Panc1 (cell line): ENCODE measurements at regions not wholly inside any gene's neighbourhood (a gene's known extent, or its start where the extent isn't known, plus 50 kb on each side); places are given as distances from the start of the nearest gene placed in this dataset.

Experiments used
- ATAC-seq: fragments of 200-7000 bp; cut with Tn5 transposase; 2 replicates; pipeline ENCODE4 v1.9.1; 2020; ENCODE audit warnings: mild to moderate bottlenecking, moderate library complexity
- BruUV-seq: library from RNA; stranded (reverse); fragments of 400-500 nt; replicated peaks from 2 replicates; lab custom pipeline; 2021; lab: Mats Ljungman, UMichigan
- CTCF ChIA-PET: fragments of 300-600 bp; sonication (Branson Sonifier 250); formaldehyde crosslinking; loops from one replicate; lab custom pipeline; 2022; ENCODE audit warnings: antibody characterized with exemption; lab: Charles Lee
- POLR2A ChIA-PET: fragments of 300-600 bp; sonication (Branson Sonifier 250); formaldehyde crosslinking; loops from one replicate; lab custom pipeline; 2022; ENCODE audit warnings: antibody characterized with exemption; lab: Charles Lee
- DNase-seq: peaks from one replicate; pipeline ENCODE4 v3.0.0-alpha.2; 2010; ENCODE audit warnings: low read depth, low spot score
- H3K27ac ChIP-seq: 2 replicates; pipeline ENCODE4 v1.5.1; 2011; ENCODE audit warnings: mild to moderate bottlenecking, low read length, inconsistent platforms
- H3K27me3 ChIP-seq: fragments of 200-500 bp; sonication (Bioruptor generic); 2 replicates; pipeline ENCODE4 v1.6.0; 2014; ENCODE audit warnings: low read length, inconsistent platforms; ENCODE audit not compliant: control insufficient read depth, insufficient read depth
- H3K36me3 ChIP-seq: fragments of 200-500 bp; sonication (Bioruptor generic); 2 replicates; pipeline ENCODE4 v1.5.1; 2014; ENCODE audit warnings: inconsistent platforms, mild to moderate bottlenecking, low read length, moderate library complexity; ENCODE audit not compliant: control insufficient read depth, insufficient read depth
- H3K4me1 ChIP-seq: 2 replicates; pipeline ENCODE4 v1.5.1; 2011; ENCODE audit warnings: inconsistent platforms, mild to moderate bottlenecking, low read length, moderate library complexity; ENCODE audit not compliant: control insufficient read depth, insufficient read depth
- H3K4me3 ChIP-seq, 2 experiments: 2 replicates each; pipeline ENCODE4 v1.5.1; 2011 to 2012; ENCODE audit warnings: low read depth in 2 of 2, low read length in 2 of 2, mild to moderate bottlenecking in 2 of 2, inconsistent platforms in 1 of 2, moderate library complexity in 1 of 2
- H3K9me3 ChIP-seq: fragments of 200-500 bp; sonication (Bioruptor generic); 2 replicates; pipeline ENCODE4 v1.5.1; 2014; ENCODE audit warnings: low read depth, mild to moderate bottlenecking, inconsistent platforms, low read length, moderate library complexity; ENCODE audit not compliant: control insufficient read depth, insufficient read depth
- CTCF ChIP-seq: fragments of 450-650 bp; IDR thresholded peaks from 2 replicates; pipeline ENCODE4 v1.5.1; 2017; ENCODE audit warnings: mild to moderate bottlenecking
- POLR2AphosphoS5 ChIP-seq: IDR thresholded peaks from 2 replicates; pipeline ENCODE4 v1.6.1; 2012; ENCODE audit warnings: mild to moderate bottlenecking, low read depth, low read length, moderate library complexity
- REST ChIP-seq, 2 experiments: IDR thresholded peaks; 2 replicates each; pipeline ENCODE4 v1.6.1; 2011 to 2012; ENCODE audit warnings: low read depth in 2 of 2, control low read depth in 1 of 2, low read length in 1 of 2, mild to moderate bottlenecking in 1 of 2, moderate library complexity in 1 of 2; ENCODE audit not compliant: insufficient read depth in 1 of 2
- SIN3A ChIP-seq: IDR thresholded peaks from 2 replicates; pipeline ENCODE4 v1.6.1; 2012; ENCODE audit warnings: low read depth, mild to moderate bottlenecking, low read length, moderate library complexity, borderline replicate concordance; ENCODE audit not compliant: insufficient read depth
- TCF7L2 ChIP-seq: IDR thresholded peaks from 2 replicates; pipeline ENCODE4 v1.6.1; 2011; ENCODE audit warnings: mild to moderate bottlenecking, low read depth, low read length, inconsistent platforms
- in situ Hi-C: cut with HindIII; loops from 2 replicates; pipeline ENCODE4 v1.10.0; 2016; ENCODE audit warnings: low sequenced_read_pairs, low pct_unique_long_range_greater_than_20kb
- intact Hi-C: fragments of 100-400 bp; cut with micrococcal nuclease; formaldehyde crosslinking; loops from one replicate; pipeline ENCODE4 v1.10.0; 2022; ENCODE audit not compliant: unreplicated experiment

- intact Hi-C loops: no loop called here
- TF ChIP-seq POLR2AphosphoS5 (no peak), TCF7L2 (no peak), CTCF (no peak), SIN3A (no peak), REST (IDR thresholded peaks at IDR 0.05; ENCODE audit: insufficient read depth in 1 of 2, low read depth in 2 of 2, low read length in 1 of 2) (no peak)
- DNase-seq (no peak), ATAC-seq (no peak)
- CTCF ChIA-PET: no interaction called here
- H3K4me3 ChIP-seq: no peak overlapping the region
- no peak overlapping the region for H3K27ac ChIP-seq
- BruUV-seq: no TSS peak
- in situ Hi-C loops: no loop called here
- H3K36me3 ChIP-seq: no peaks in the 10 kb centered on the region
- H3K27me3 ChIP-seq: no peaks in the 10 kb centered on the region
- no peaks in the 10 kb centered on the region for H3K9me3 ChIP-seq
- H3K4me1 ChIP-seq: no peaks in the 10 kb centered on the region
- POLR2A ChIA-PET: no interaction called here
These were observed 205.3 kb upstream of the TCF21 start for GRCh38 chr6:133683606-133684005.

- Histone ChIP-seq H3K4me1 (no peaks in the 10 kb centered on the region), H3K4me3 (no peak overlapping the region), H3K27me3 (no peaks in the 10 kb centered on the region), H3K9me3 (no peaks in the 10 kb centered on the region), H3K27ac (no peak overlapping the region), H3K36me3 (no peaks in the 10 kb centered on the region)
- no peak for DNase-seq
- CTCF ChIA-PET: no interaction called here
- intact Hi-C loops: no loop called here
- in situ Hi-C loops: no loop called here
- no TSS peak for BruUV-seq
- POLR2A ChIA-PET: no interaction called here
- TF ChIP-seq TCF7L2: no peak
- TF ChIP-seq REST (IDR thresholded peaks at IDR 0.05; ENCODE audit: insufficient read depth in 1 of 2, low read depth in 2 of 2, low read length in 1 of 2): no peak
- TF ChIP-seq POLR2AphosphoS5: no peak
- no peak for TF ChIP-seq SIN3A
- TF ChIP-seq CTCF: no peak
- ATAC-seq: no peak
These were observed 200.0 kb upstream of the TCF21 start for GRCh38 chr6:133688705-133689492.
